Tibial artery (tissue), 4 donors: ENCODE measurements at regions not wholly inside any gene's neighbourhood (a gene's known extent, or its start where the extent isn't known, plus 50 kb on each side); places are given as distances from the start of the nearest gene placed in this dataset.

Source experiments
- DNase-seq, 2 donors: peaks; one replicate each; pipeline ENCODE4 v3.0.0-alpha.2; 2019
- H3K27ac ChIP-seq, 2 donors: fragments of 200-600 bp; sonication (generic) in 1 of 2; 1 replicate in 1 of 2; 2 replicates in 1 of 2; pipeline ENCODE4 v1.5.1; 2018 to 2019; ENCODE audit warnings: mild to moderate bottlenecking in 1 of 2
- H3K27me3 ChIP-seq, 2 donors: fragments of 200-600 bp; sonication (generic) in 1 of 2; one replicate each; pipeline versions ENCODE4 v1.5.1 to v1.6.0; 2016 to 2019
- H3K36me3 ChIP-seq, 3 donors: fragments of 200-600 bp; sonication (generic) in 2 of 3; one replicate each; pipeline ENCODE4 v1.5.1; 2016 to 2019; ENCODE audit warnings: mild to moderate bottlenecking in 2 of 3
- H3K4me1 ChIP-seq, 4 donors: fragments of 200-600 bp; sonication (generic) in 2 of 4; 1 replicate in 3 of 4; 2 replicates in 1 of 4; pipeline ENCODE4 v1.5.1; 2016 to 2019
- H3K4me3 ChIP-seq, 2 donors: fragments of 200-600 bp; sonication (generic) in 1 of 2; 1 replicate in 1 of 2; 2 replicates in 1 of 2; pipeline ENCODE4 v1.5.1; 2018 to 2019; ENCODE audit warnings: mild to moderate bottlenecking in 2 of 2
- H3K9me3 ChIP-seq, 3 donors: fragments of 200-600 bp; sonication (generic) in 1 of 3; one replicate each; pipeline ENCODE4 v1.5.1; 2016 to 2019
- CTCF ChIP-seq, 2 experiments: fragments of 200-600 bp in 1 of 2; fragments of 450-650 bp in 1 of 2; IDR thresholded peaks; one replicate each; pipeline ENCODE4 v1.5.1; 2017 to 2019; ENCODE audit warnings: antibody characterized with exemption in 2 of 2, mild to moderate bottlenecking in 1 of 2, moderate library complexity in 1 of 2
- intact Hi-C: fragments of 100-400 bp; cut with DNase I; formaldehyde crosslinking; loops from one replicate; pipeline ENCODE4 v1.15.0; 2023; ENCODE audit warnings: low total_unique reads

DNA sequence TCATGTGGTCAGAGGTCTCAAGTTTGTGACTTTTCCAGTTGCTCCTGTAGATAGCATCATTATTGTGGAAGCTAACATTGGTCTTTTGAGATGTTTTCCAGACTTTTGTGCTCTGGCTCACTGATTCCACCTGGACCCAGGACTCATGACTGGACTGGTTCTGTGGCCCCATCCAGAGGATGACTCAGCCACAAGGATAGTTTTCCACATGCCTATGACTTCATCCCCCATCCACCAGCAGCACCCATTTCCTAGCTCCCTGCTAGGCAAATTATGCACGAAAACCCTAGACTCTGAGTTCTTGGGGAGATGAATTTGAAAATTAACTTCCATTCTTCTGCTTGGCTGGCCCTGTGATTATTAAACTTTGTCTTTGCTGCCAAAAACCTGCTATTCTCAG is 949.3 kb downstream of the MRPL39 start:
- no peaks in the 10 kb centered on the region for H3K9me3 ChIP-seq
- no peak overlapping the region for H3K27ac ChIP-seq
- no peaks in the 10 kb centered on the region for H3K27me3 ChIP-seq
- intact Hi-C loops: no loop called here
- no peaks in the 10 kb centered on the region for H3K36me3 ChIP-seq
- no peak for DNase-seq
- H3K4me1 ChIP-seq: no peaks in the 10 kb centered on the region
- H3K4me3 ChIP-seq: no peak overlapping the region
- no peak for TF ChIP-seq CTCF (IDR thresholded peaks at IDR 0.05)

GRCh38 chr21:24649691-24650090 is 957.6 kb downstream of the MRPL39 start:
- DNase-seq: no peak
- no peak for TF ChIP-seq CTCF (IDR thresholded peaks at IDR 0.05)
- Histone ChIP-seq H3K36me3 (no peaks in the 10 kb centered on the region), H3K4me3 (no peak overlapping the region), H3K27ac (no peak overlapping the region), H3K9me3 (no peaks in the 10 kb centered on the region), H3K4me1 (no peaks in the 10 kb centered on the region), H3K27me3 (no peaks in the 10 kb centered on the region)
- intact Hi-C loops: no loop called here

GRCh38 chr21:24636696-24637095 is 970.6 kb downstream of the MRPL39 start:
- intact Hi-C loops: no loop called here
- no peak for DNase-seq
- no peak overlapping the region for H3K4me3 ChIP-seq
- H3K36me3 ChIP-seq: no peaks in the 10 kb centered on the region
- TF ChIP-seq CTCF (IDR thresholded peaks at IDR 0.05): no peak
- H3K27me3 ChIP-seq: no peaks in the 10 kb centered on the region
- H3K4me1 ChIP-seq: no peaks in the 10 kb centered on the region
- no peaks in the 10 kb centered on the region for H3K9me3 ChIP-seq
- H3K27ac ChIP-seq: no peak overlapping the region

GRCh38 chr21:24634749-24635148 is 972.5 kb downstream of the MRPL39 start:
- intact Hi-C loops: no loop called here
- no peaks in the 10 kb centered on the region for H3K36me3 ChIP-seq
- no peak overlapping the region for H3K27ac ChIP-seq
- no peak for TF ChIP-seq CTCF (IDR thresholded peaks at IDR 0.05)
- no peaks in the 10 kb centered on the region for H3K4me1 ChIP-seq
- DNase-seq: no peak
- H3K4me3 ChIP-seq: no peak overlapping the region
- H3K27me3 ChIP-seq: no peaks in the 10 kb centered on the region
- no peaks in the 10 kb centered on the region for H3K9me3 ChIP-seq

- DNase-seq: no peak
- no peaks in the 10 kb centered on the region for H3K4me1 ChIP-seq
- no peaks in the 10 kb centered on the region for H3K27me3 ChIP-seq
- H3K27ac ChIP-seq: no peak overlapping the region
- TF ChIP-seq CTCF (IDR thresholded peaks at IDR 0.05): no peak
- intact Hi-C loops: no loop called here
- H3K4me3 ChIP-seq: no peak overlapping the region
- no peaks in the 10 kb centered on the region for H3K36me3 ChIP-seq
- no peaks in the 10 kb centered on the region for H3K9me3 ChIP-seq
Observed at GRCh38 chr21:24628536-24628935, 978.7 kb downstream of the MRPL39 start.

GRCh38 chr21:24628046-24628445 is 979.2 kb downstream of the MRPL39 start:
- Histone ChIP-seq H3K27me3 (no peaks in the 10 kb centered on the region), H3K27ac (no peak overlapping the region), H3K4me3 (no peak overlapping the region), H3K9me3 (no peaks in the 10 kb centered on the region), H3K36me3 (no peaks in the 10 kb centered on the region), H3K4me1 (no peaks in the 10 kb centered on the region)
- TF ChIP-seq CTCF (IDR thresholded peaks at IDR 0.05): no peak
- DNase-seq: no peak
- intact Hi-C loops: no loop called here
